ENCODE measurements at regions not wholly inside any gene's neighbourhood (a gene's known extent, or its start where the extent isn't known, plus 50 kb on each side); places are given as distances from the start of the nearest gene placed in this dataset.

GRCh38 chr2:207467716-207468347 lies 61.9 kb upstream of the CREB1 start:
- TF ChIP-seq EP300 (IDR thresholded peaks at IDR 0.05; ENCODE audit: borderline replicate concordance in 1 of 2, low read depth in 1 of 2, low read length in 1 of 2): no peak
- no peak for TF ChIP-seq CTCF (IDR thresholded peaks at IDR 0.05)
- TF ChIP-seq NRF1 (IDR thresholded peaks at IDR 0.05; ENCODE audit: low read depth, low read length): no peak
- TF ChIP-seq RAD21 (IDR thresholded peaks at IDR 0.05; ENCODE audit: low read length): no peak
- no peak for TF ChIP-seq CHD2 (IDR thresholded peaks at IDR 0.05; ENCODE audit: low read length, partially characterized antibody)
